DMS 273 (cell line): ENCODE measurements at regions not wholly inside any gene's neighbourhood (a gene's known extent, or its start where the extent isn't known, plus 50 kb on each side); places are given as distances from the start of the nearest gene placed in this dataset.
"Not testable (repeated sequence)": the region's sequence is repeated elsewhere in the genome, so short reads cannot be mapped to it uniquely, and the experiment has no call there.

Experiments used
- DNase-seq: peaks from one replicate; lab custom pipeline; 2025; ENCODE audit not compliant: unreplicated experiment; lab: John Stamatoyannopoulos, UW

GRCh38 chr13:65623148-65623547 is 1607.0 kb downstream of the PCDH9 start:
- no peak for DNase-seq

GRCh38 chr13:65615506-65615905 is 1614.6 kb downstream of the PCDH9 start:
- DNase-seq: no peak

GRCh38 chr13:65613004-65613403 is 1617.1 kb downstream of the PCDH9 start:
- no peak for DNase-seq

- no peak for DNase-seq
Observed at GRCh38 chr13:65609350-65609749, 1620.8 kb downstream of the PCDH9 start.

GRCh38 chr13:65606622-65607021 is 1623.5 kb downstream of the PCDH9 start:
- peak; percentile 10 for DNase-seq

- DNase-seq: no peak
Observed at GRCh38 chr13:65605396-65605795, 1624.7 kb downstream of the PCDH9 start.

GRCh38 chr13:65603160-65603559 is 1627.0 kb downstream of the PCDH9 start:
- DNase-seq: no peak

- DNase-seq: no peak
Observed at GRCh38 chr13:65601855-65602254, 1628.3 kb downstream of the PCDH9 start.

GRCh38 chr13:65600702-65601101 is 1629.4 kb downstream of the PCDH9 start:
- DNase-seq: no peak

- no peak for DNase-seq
Observed at GRCh38 chr13:65597839-65598818, 1632.0 kb downstream of the PCDH9 start.

GRCh38 chr13:65595916-65596315 is 1634.2 kb downstream of the PCDH9 start:
- DNase-seq: no peak

- DNase-seq: no peak
Observed at GRCh38 chr13:65594298-65594781, 1635.8 kb downstream of the PCDH9 start.

- DNase-seq: no peak
Observed at GRCh38 chr13:65593298-65593874, 1636.8 kb downstream of the PCDH9 start.

- no peak for DNase-seq
Observed at GRCh38 chr13:65592731-65593130, 1637.4 kb downstream of the PCDH9 start.

- no peak for DNase-seq
Observed at GRCh38 chr13:65585346-65585745, 1644.8 kb downstream of the PCDH9 start.

GRCh38 chr13:65584126-65584525 is 1646.0 kb downstream of the PCDH9 start:
- no peak for DNase-seq

GRCh38 chr13:65582160-65582559 is 1648.0 kb downstream of the PCDH9 start:
- DNase-seq: no peak

- DNase-seq: not testable (repeated sequence)
Observed at GRCh38 chr13:65564561-65564960, 1665.6 kb downstream of the PCDH9 start.

GRCh38 chr13:65562305-65562704 is 1667.8 kb downstream of the PCDH9 start:
- no peak for DNase-seq

GRCh38 chr13:65560936-65561335 is 1669.2 kb downstream of the PCDH9 start:
- no peak for DNase-seq

GRCh38 chr13:65555962-65556361 is 1674.2 kb downstream of the PCDH9 start:
- peak; percentile 32 for DNase-seq

GRCh38 chr13:65553096-65553727 is 1676.9 kb downstream of the PCDH9 start:
- no peak for DNase-seq
